HCT116 (cell line): ENCODE measurements at regions not wholly inside any gene's neighbourhood (a gene's known extent, or its start where the extent isn't known, plus 50 kb on each side); places are given as distances from the start of the nearest gene placed in this dataset.

ENCODE experiments used
- EZH2 ChIP-seq: fragments of 200-600 bp; sonication (generic); IDR thresholded peaks from 2 replicates; pipeline ENCODE4 v1.6.1; 2017; ENCODE audit warnings: antibody characterized with exemption, mixed run types
- EZH2phosphoT487 ChIP-seq: fragments of 200-600 bp; IDR thresholded peaks from 2 replicates; pipeline ENCODE4 v1.6.1; 2018; ENCODE audit warnings: antibody characterized with exemption, borderline replicate concordance
- FOSL1 ChIP-seq: IDR thresholded peaks from 2 replicates; pipeline ENCODE4 v1.6.1; 2012; ENCODE audit warnings: low read depth
- POLR2A ChIP-seq: IDR thresholded peaks from 2 replicates; pipeline ENCODE4 v1.7.0; 2011; ENCODE audit warnings: borderline replicate concordance; ENCODE audit not compliant: insufficient read depth, insufficient read length; ENCODE audit errors: extremely low read depth
- POLR2AphosphoS5 ChIP-seq: IDR thresholded peaks from 2 replicates; pipeline ENCODE4 v1.6.1; 2011; ENCODE audit warnings: mild to moderate bottlenecking, low read depth, low read length, moderate library complexity
- ZNF274 ChIP-seq: fragments of 200-500 bp; sonication (Bioruptor generic); IDR thresholded peaks from 2 replicates; pipeline ENCODE4 v1.6.1; 2014; ENCODE audit warnings: mild to moderate bottlenecking, low read depth, low read length, inconsistent platforms
- TF ChIP-seq, protein P1 (sequence below), 3 experiments: fragments of 200-600 bp in 1 of 3; sonication (generic) in 1 of 3; IDR thresholded peaks in 2 of 3; conservative IDR thresholded peaks in 1 of 3; 2 replicates each; pipeline ENCODE4 v1.5.1; 2012 to 2017; ENCODE audit warnings: low read depth in 2 of 3, low read length in 2 of 3, antibody characterized with exemption in 1 of 3, borderline replicate concordance in 1 of 3, control low read depth in 1 of 3, mild to moderate bottlenecking in 1 of 3, mixed read lengths in 1 of 3, mixed run types in 1 of 3, moderate library complexity in 1 of 3; ENCODE audit not compliant: insufficient read depth in 1 of 3
- TF ChIP-seq, protein P2 (sequence below): IDR thresholded peaks from 2 replicates; pipeline ENCODE4 v1.6.1; 2011; ENCODE audit warnings: mild to moderate bottlenecking, low read length, moderate library complexity; ENCODE audit not compliant: insufficient replicate concordance; ENCODE audit errors: extremely low read depth
- TF ChIP-seq, protein P3 (sequence below): IDR thresholded peaks from 2 replicates; pipeline ENCODE4 v1.6.1; 2012; ENCODE audit warnings: low read depth
- TF ChIP-seq, protein P4 (sequence below): IDR thresholded peaks from 2 replicates; pipeline ENCODE4 v1.6.1; 2012

DNA sequence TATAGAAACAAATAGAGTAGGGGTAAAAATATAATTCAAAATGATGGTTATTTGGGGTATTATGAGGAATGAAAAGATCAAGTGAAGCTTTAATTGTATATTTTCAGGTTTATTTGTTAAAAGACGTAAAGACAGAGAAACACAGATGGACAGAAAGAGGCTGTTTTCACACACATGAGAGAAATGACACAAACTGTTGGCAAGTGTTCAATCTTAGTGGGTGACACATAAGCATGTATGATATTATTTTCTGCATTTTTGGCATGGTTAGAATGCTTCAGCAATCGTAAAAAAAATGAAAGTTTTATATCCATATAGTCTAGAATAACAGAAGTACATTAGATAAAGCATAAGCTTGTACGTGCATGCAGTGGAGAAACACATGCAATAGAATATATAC is 464.4 kb upstream of the AKR1E2 start:
- TF ChIP-seq EZH2, result no peak
- TF ChIP-seq, protein P1, sequence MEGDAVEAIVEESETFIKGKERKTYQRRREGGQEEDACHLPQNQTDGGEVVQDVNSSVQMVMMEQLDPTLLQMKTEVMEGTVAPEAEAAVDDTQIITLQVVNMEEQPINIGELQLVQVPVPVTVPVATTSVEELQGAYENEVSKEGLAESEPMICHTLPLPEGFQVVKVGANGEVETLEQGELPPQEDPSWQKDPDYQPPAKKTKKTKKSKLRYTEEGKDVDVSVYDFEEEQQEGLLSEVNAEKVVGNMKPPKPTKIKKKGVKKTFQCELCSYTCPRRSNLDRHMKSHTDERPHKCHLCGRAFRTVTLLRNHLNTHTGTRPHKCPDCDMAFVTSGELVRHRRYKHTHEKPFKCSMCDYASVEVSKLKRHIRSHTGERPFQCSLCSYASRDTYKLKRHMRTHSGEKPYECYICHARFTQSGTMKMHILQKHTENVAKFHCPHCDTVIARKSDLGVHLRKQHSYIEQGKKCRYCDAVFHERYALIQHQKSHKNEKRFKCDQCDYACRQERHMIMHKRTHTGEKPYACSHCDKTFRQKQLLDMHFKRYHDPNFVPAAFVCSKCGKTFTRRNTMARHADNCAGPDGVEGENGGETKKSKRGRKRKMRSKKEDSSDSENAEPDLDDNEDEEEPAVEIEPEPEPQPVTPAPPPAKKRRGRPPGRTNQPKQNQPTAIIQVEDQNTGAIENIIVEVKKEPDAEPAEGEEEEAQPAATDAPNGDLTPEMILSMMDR (IDR thresholded peaks at IDR 0.05 in 2 of 3, conservative IDR thresholded peaks at IDR 0.05 in 1 of 3; ENCODE audit: borderline replicate concordance in 1 of 3, insufficient read depth in 1 of 3, low read depth in 2 of 3, low read length in 2 of 3), result no peak
- TF ChIP-seq, protein P2, sequence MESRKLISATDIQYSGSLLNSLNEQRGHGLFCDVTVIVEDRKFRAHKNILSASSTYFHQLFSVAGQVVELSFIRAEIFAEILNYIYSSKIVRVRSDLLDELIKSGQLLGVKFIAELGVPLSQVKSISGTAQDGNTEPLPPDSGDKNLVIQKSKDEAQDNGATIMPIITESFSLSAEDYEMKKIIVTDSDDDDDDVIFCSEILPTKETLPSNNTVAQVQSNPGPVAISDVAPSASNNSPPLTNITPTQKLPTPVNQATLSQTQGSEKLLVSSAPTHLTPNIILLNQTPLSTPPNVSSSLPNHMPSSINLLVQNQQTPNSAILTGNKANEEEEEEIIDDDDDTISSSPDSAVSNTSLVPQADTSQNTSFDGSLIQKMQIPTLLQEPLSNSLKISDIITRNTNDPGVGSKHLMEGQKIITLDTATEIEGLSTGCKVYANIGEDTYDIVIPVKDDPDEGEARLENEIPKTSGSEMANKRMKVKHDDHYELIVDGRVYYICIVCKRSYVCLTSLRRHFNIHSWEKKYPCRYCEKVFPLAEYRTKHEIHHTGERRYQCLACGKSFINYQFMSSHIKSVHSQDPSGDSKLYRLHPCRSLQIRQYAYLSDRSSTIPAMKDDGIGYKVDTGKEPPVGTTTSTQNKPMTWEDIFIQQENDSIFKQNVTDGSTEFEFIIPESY, result no peak
- TF ChIP-seq POLR2A, result no peak
- TF ChIP-seq EZH2phosphoT487, result no peak
- TF ChIP-seq, protein P3, sequence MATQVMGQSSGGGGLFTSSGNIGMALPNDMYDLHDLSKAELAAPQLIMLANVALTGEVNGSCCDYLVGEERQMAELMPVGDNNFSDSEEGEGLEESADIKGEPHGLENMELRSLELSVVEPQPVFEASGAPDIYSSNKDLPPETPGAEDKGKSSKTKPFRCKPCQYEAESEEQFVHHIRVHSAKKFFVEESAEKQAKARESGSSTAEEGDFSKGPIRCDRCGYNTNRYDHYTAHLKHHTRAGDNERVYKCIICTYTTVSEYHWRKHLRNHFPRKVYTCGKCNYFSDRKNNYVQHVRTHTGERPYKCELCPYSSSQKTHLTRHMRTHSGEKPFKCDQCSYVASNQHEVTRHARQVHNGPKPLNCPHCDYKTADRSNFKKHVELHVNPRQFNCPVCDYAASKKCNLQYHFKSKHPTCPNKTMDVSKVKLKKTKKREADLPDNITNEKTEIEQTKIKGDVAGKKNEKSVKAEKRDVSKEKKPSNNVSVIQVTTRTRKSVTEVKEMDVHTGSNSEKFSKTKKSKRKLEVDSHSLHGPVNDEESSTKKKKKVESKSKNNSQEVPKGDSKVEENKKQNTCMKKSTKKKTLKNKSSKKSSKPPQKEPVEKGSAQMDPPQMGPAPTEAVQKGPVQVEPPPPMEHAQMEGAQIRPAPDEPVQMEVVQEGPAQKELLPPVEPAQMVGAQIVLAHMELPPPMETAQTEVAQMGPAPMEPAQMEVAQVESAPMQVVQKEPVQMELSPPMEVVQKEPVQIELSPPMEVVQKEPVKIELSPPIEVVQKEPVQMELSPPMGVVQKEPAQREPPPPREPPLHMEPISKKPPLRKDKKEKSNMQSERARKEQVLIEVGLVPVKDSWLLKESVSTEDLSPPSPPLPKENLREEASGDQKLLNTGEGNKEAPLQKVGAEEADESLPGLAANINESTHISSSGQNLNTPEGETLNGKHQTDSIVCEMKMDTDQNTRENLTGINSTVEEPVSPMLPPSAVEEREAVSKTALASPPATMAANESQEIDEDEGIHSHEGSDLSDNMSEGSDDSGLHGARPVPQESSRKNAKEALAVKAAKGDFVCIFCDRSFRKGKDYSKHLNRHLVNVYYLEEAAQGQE, result no peak
- no peak for TF ChIP-seq POLR2AphosphoS5
- TF ChIP-seq, protein P4, sequence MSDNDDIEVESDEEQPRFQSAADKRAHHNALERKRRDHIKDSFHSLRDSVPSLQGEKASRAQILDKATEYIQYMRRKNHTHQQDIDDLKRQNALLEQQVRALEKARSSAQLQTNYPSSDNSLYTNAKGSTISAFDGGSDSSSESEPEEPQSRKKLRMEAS, result no peak
- TF ChIP-seq FOSL1, result no peak
- no peak for TF ChIP-seq ZNF274
